ENCODE measurements at regions not wholly inside any gene's neighbourhood (a gene's known extent, or its start where the extent isn't known, plus 50 kb on each side); places are given as distances from the start of the nearest gene placed in this dataset.

GRCh38 chr12:89253488-89253887 is 98.8 kb downstream of the DUSP6 start:
- FAIRE-seq = no peak
- no peak for ATAC-seq
- Histone ChIP-seq H3K4me1 (no peaks in the 10 kb centered on the region), H3K27ac (no peak overlapping the region), H3K4me3 (no peak overlapping the region), H3K9me3 (no peaks in the 10 kb centered on the region), H3K4me2 (no peak overlapping the region)
- ChIA-PET CTCF (no interaction called here), POLR2A (no interaction called here)
- DNase-seq (ENCODE audit: low read depth in 1 of 2, low spot score in 1 of 2) = no peak
- WGBS (ENCODE audit: missing lambda C conversion rate) = 33% methylated on average over 1 of the region's 1 CpG
- TF ChIP-seq HMGXB4 (CRISPR knock-in tag; IDR thresholded peaks at IDR 0.05; ENCODE audit: borderline replicate concordance) (no peak), SMC3 (IDR thresholded peaks at IDR 0.05) (no peak), POLR2A (IDR thresholded peaks at IDR 0.05; ENCODE audit: low read length) (no peak), REST (IDR thresholded peaks at IDR 0.05) (no peak), SREBF2 (IDR thresholded peaks at IDR 0.05) (no peak), MAX (IDR thresholded peaks at IDR 0.05) (no peak), NPAS2 (CRISPR knock-in tag; IDR thresholded peaks at IDR 0.05; ENCODE audit: borderline replicate concordance) (no peak), HDAC2 (IDR thresholded peaks at IDR 0.05) (no peak), CHD2 (IDR thresholded peaks at IDR 0.05; ENCODE audit: low read length, partially characterized antibody) (no peak), MAZ (IDR thresholded peaks at IDR 0.05; ENCODE audit: borderline replicate concordance, low read depth, low read length) (no peak), EHMT2 (IDR thresholded peaks at IDR 0.05; ENCODE audit: low read depth) (no peak)

- WGBS (ENCODE audit: missing lambda C conversion rate) = 79% methylated on average over 4 of the region's 4 CpGs
- FAIRE-seq (no peak), DNase-seq (ENCODE audit: low read depth in 1 of 2, low spot score in 1 of 2) (no peak), ATAC-seq (no peak)
- H3K9me3 ChIP-seq = no peaks in the 10 kb centered on the region
- no peak overlapping the region for H3K4me2 ChIP-seq
- ChIA-PET CTCF (no interaction called here), POLR2A (no interaction called here)
- H3K4me3 ChIP-seq = no peak overlapping the region
- TF ChIP-seq HOXA7 (CRISPR knock-in tag; IDR thresholded peaks at IDR 0.05) = no peak
- H3K27ac ChIP-seq = no peak overlapping the region
- no peaks in the 10 kb centered on the region for H3K4me1 ChIP-seq
These were observed 100.0 kb downstream of the DUSP6 start for GRCh38 chr12:89252284-89252683.

GRCh38 chr12:89251342-89252271 is 100.7 kb downstream of the DUSP6 start:
- 78% methylated on average over 6 of the region's 6 CpGs for WGBS (ENCODE audit: missing lambda C conversion rate)
- H3K4me2 ChIP-seq = no peak overlapping the region
- H3K9me3 ChIP-seq = no peaks in the 10 kb centered on the region
- no peaks in the 10 kb centered on the region for H3K4me1 ChIP-seq
- ChIA-PET POLR2A (no interaction called here), CTCF (no interaction called here)
- no peak overlapping the region for H3K4me3 ChIP-seq
- DNase-seq (ENCODE audit: low read depth in 1 of 2, low spot score in 1 of 2) = no peak
- ATAC-seq = no peak
- no peak for FAIRE-seq
- H3K27ac ChIP-seq = no peak overlapping the region
- TF ChIP-seq MAFK (IDR thresholded peaks at IDR 0.05; ENCODE audit: partially characterized antibody) = peak; percentile 2
- no peak for TF ChIP-seq TFCP2L1 (CRISPR knock-in tag; IDR thresholded peaks at IDR 0.05)
- TF ChIP-seq HOXB13 (CRISPR knock-in tag; IDR thresholded peaks at IDR 0.05; ENCODE audit: low read depth) = no peak
- TF ChIP-seq ZFP36 (IDR thresholded peaks at IDR 0.05; ENCODE audit: borderline replicate concordance, partially characterized antibody) = no peak
